ENCODE measurements at regions not wholly inside any gene's neighbourhood (a gene's known extent, or its start where the extent isn't known, plus 50 kb on each side); places are given as distances from the start of the nearest gene placed in this dataset.
"Not testable (repeated sequence)": the region's sequence is repeated elsewhere in the genome, so short reads cannot be mapped to it uniquely, and the experiment has no call there.

- H3K9me1 ChIP-seq (replicated peaks; ENCODE audit: control insufficient read depth, extremely low read depth, insufficient read depth, low read length); H4K20me1 ChIP-seq (replicated peaks; ENCODE audit: control insufficient read depth, extremely low read depth, insufficient read depth, low read length); H3K9ac ChIP-seq (replicated peaks; ENCODE audit: extremely low read depth, insufficient read depth, low read length); H3K4me2 ChIP-seq (ENCODE audit: insufficient read depth, low read length); FAIRE-seq; H3K36me3 ChIP-seq (ENCODE audit: control insufficient read depth in 2 of 2, extremely low read depth in 1 of 2, insufficient read depth in 2 of 2, low read length in 2 of 2); H3K4me1 ChIP-seq (ENCODE audit: control insufficient read depth, extremely low read depth, insufficient read depth, low read length); DNase-seq (ENCODE audit: low read depth, low spot score); POLR2A ChIA-PET; CTCF ChIA-PET; BruUV-seq (replicated peaks); H2AFZ ChIP-seq (ENCODE audit: low read depth, low read length); H3K79me2 ChIP-seq (ENCODE audit: control insufficient read depth, insufficient read depth, low read length); H3K4me3 ChIP-seq (replicated peaks in 1 of 3; ENCODE audit: insufficient read depth in 1 of 3, low read depth in 1 of 3, low read length in 3 of 3); H3K27ac ChIP-seq (ENCODE audit: insufficient read depth, low read depth, low read length); intact Hi-C loops (cut with micrococcal nuclease); H3K9me3 ChIP-seq (replicated peaks; ENCODE audit: control insufficient read depth, insufficient read depth, low read length); dilution Hi-C loops (cut with MboI; ENCODE audit: extremely low pct_ligation_motif_present, low sequenced_read_pairs); H3K27me3 ChIP-seq (ENCODE audit: control insufficient read depth in 2 of 2, insufficient read depth in 2 of 2, low read length in 2 of 2): not testable (repeated sequence)
Observed at GRCh38 chr16:22609798-22610197, 99.1 kb downstream of the NPIPB5 start.

GRCh38 chr16:22611128-22611527 is 100.4 kb downstream of the NPIPB5 start:
- CTCF ChIA-PET, FAIRE-seq: not testable (repeated sequence)

More at GRCh38 chr16:22611128-22611527, 100.4 kb downstream of the NPIPB5 start:
- H3K4me3 ChIP-seq (replicated peaks in 1 of 3; ENCODE audit: insufficient read depth in 1 of 3, low read depth in 1 of 3, low read length in 3 of 3); intact Hi-C loops (cut with micrococcal nuclease); POLR2A ChIA-PET; H4K20me1 ChIP-seq (replicated peaks; ENCODE audit: control insufficient read depth, extremely low read depth, insufficient read depth, low read length); H2AFZ ChIP-seq (ENCODE audit: low read depth, low read length); H3K9ac ChIP-seq (replicated peaks; ENCODE audit: extremely low read depth, insufficient read depth, low read length); H3K4me2 ChIP-seq (ENCODE audit: insufficient read depth, low read length); H3K36me3 ChIP-seq (ENCODE audit: control insufficient read depth in 2 of 2, extremely low read depth in 1 of 2, insufficient read depth in 2 of 2, low read length in 2 of 2); DNase-seq (ENCODE audit: low read depth, low spot score); H3K9me3 ChIP-seq (replicated peaks; ENCODE audit: control insufficient read depth, insufficient read depth, low read length); H3K79me2 ChIP-seq (ENCODE audit: control insufficient read depth, insufficient read depth, low read length); BruUV-seq (replicated peaks); H3K27ac ChIP-seq (ENCODE audit: insufficient read depth, low read depth, low read length); H3K4me1 ChIP-seq (ENCODE audit: control insufficient read depth, extremely low read depth, insufficient read depth, low read length); H3K9me1 ChIP-seq (replicated peaks; ENCODE audit: control insufficient read depth, extremely low read depth, insufficient read depth, low read length); H3K27me3 ChIP-seq (ENCODE audit: control insufficient read depth in 2 of 2, insufficient read depth in 2 of 2, low read length in 2 of 2); dilution Hi-C loops (cut with MboI; ENCODE audit: extremely low pct_ligation_motif_present, low sequenced_read_pairs): not testable (repeated sequence)

All from endothelial cell of umbilical vein (primary cell).